ENCODE measurements at regions not wholly inside any gene's neighbourhood (a gene's known extent, or its start where the extent isn't known, plus 50 kb on each side); places are given as distances from the start of the nearest gene placed in this dataset.
"Not testable (repeated sequence)": the region's sequence is repeated elsewhere in the genome, so short reads cannot be mapped to it uniquely, and the experiment has no call there.

GRCh38 chr16:62814891-62815290, 778.7 kb upstream of the CDH8 start:
- DNase-seq (ENCODE audit: low read depth, low spot score): no peak

- no peak for DNase-seq (ENCODE audit: low read depth, low spot score)
These were observed 769.1 kb upstream of the CDH8 start for GRCh38 chr16:62805221-62805857.

- no peak for DNase-seq (ENCODE audit: low read depth, low spot score)
These were observed 758.5 kb upstream of the CDH8 start for GRCh38 chr16:62794724-62795123.

- not testable (repeated sequence) for DNase-seq (ENCODE audit: low read depth, low spot score)
These were observed 743.8 kb upstream of the CDH8 start for GRCh38 chr16:62780081-62780480.

GRCh38 chr16:62764572-62764971, 728.3 kb upstream of the CDH8 start:
- DNase-seq (ENCODE audit: low read depth, low spot score): no peak

GRCh38 chr16:62760398-62760797, 724.2 kb upstream of the CDH8 start:
- no peak for DNase-seq (ENCODE audit: low read depth, low spot score)

GRCh38 chr16:62755938-62756337, 719.7 kb upstream of the CDH8 start:
- DNase-seq (ENCODE audit: low read depth, low spot score): no peak

- no peak for DNase-seq (ENCODE audit: low read depth, low spot score)
These were observed 716.6 kb upstream of the CDH8 start for GRCh38 chr16:62752854-62753253.

GRCh38 chr16:62751218-62751617, 715.0 kb upstream of the CDH8 start:
- no peak for DNase-seq (ENCODE audit: low read depth, low spot score)

- no peak for DNase-seq (ENCODE audit: low read depth, low spot score)
These were observed 705.5 kb upstream of the CDH8 start for GRCh38 chr16:62741692-62742091.

GRCh38 chr16:62738666-62739460, 702.6 kb upstream of the CDH8 start:
- DNase-seq (ENCODE audit: low read depth, low spot score): no peak

- DNase-seq (ENCODE audit: low read depth, low spot score): no peak
These were observed 695.9 kb upstream of the CDH8 start for GRCh38 chr16:62732092-62732491.

GRCh38 chr16:62724670-62725269, 688.5 kb upstream of the CDH8 start:
- DNase-seq (ENCODE audit: low read depth, low spot score): not testable (repeated sequence)

GRCh38 chr16:62720651-62721050, 684.4 kb upstream of the CDH8 start:
- DNase-seq (ENCODE audit: low read depth, low spot score): no peak

- DNase-seq (ENCODE audit: low read depth, low spot score): no peak
These were observed 680.8 kb upstream of the CDH8 start for GRCh38 chr16:62717026-62717425.

- no peak for DNase-seq (ENCODE audit: low read depth, low spot score)
These were observed 679.5 kb upstream of the CDH8 start for GRCh38 chr16:62715701-62716100.

- no peak for DNase-seq (ENCODE audit: low read depth, low spot score)
These were observed 676.3 kb upstream of the CDH8 start for GRCh38 chr16:62712566-62712965.

GRCh38 chr16:62711797-62712196, 675.6 kb upstream of the CDH8 start:
- DNase-seq (ENCODE audit: low read depth, low spot score): no peak

- no peak for DNase-seq (ENCODE audit: low read depth, low spot score)
These were observed 673.6 kb upstream of the CDH8 start for GRCh38 chr16:62709794-62710193.

GRCh38 chr16:62701426-62701825, 665.2 kb upstream of the CDH8 start:
- no peak for DNase-seq (ENCODE audit: low read depth, low spot score)

GRCh38 chr16:62700426-62701294, 664.4 kb upstream of the CDH8 start:
- no peak for DNase-seq (ENCODE audit: low read depth, low spot score)

GRCh38 chr16:62692685-62693084, 656.4 kb upstream of the CDH8 start:
- no peak for DNase-seq (ENCODE audit: low read depth, low spot score)

Data from brain pericyte (primary cell).